DND-41 (cell line): ENCODE measurements at regions not wholly inside any gene's neighbourhood (a gene's known extent, or its start where the extent isn't known, plus 50 kb on each side); places are given as distances from the start of the nearest gene placed in this dataset.

Experiments
- ATAC-seq: fragments of 200-7000 bp; cut with Tn5 transposase; 3 replicates; pipeline ENCODE4 v1.9.1; 2021; ENCODE audit warnings: low read depth; ENCODE audit not compliant: insufficient read depth
- DNase-seq: peaks from one replicate; pipeline ENCODE4 v3.0.0-alpha.2; 2020
- H2AFZ ChIP-seq: 2 replicates; pipeline ENCODE4 v1.6.0; 2012; ENCODE audit warnings: low read depth, low read length
- H3K27ac ChIP-seq: 2 replicates; pipeline ENCODE4 v1.5.1; 2012; ENCODE audit warnings: low read length, inconsistent platforms
- H3K27me3 ChIP-seq: fragments of 200-600 bp; sonication (generic); 2 replicates; pipeline ENCODE4 v1.6.0; 2012; ENCODE audit warnings: low read length, mild to moderate bottlenecking, inconsistent platforms; ENCODE audit not compliant: insufficient read depth, poor library complexity
- H3K36me3 ChIP-seq: 2 replicates; pipeline ENCODE4 v1.5.1; 2012; ENCODE audit warnings: low read length, inconsistent platforms; ENCODE audit not compliant: insufficient read depth
- H3K4me1 ChIP-seq: 2 replicates; pipeline ENCODE4 v1.5.1; 2012; ENCODE audit warnings: mild to moderate bottlenecking, low read length; ENCODE audit not compliant: insufficient read depth
- H3K4me2 ChIP-seq: 2 replicates; pipeline ENCODE4 v1.6.0; 2012; ENCODE audit warnings: mild to moderate bottlenecking, moderate library complexity, low read length, inconsistent platforms; ENCODE audit not compliant: insufficient read depth
- H3K4me3 ChIP-seq, 2 experiments: fragments of 200-600 bp in 1 of 2; shearing (Covaris generic) in 1 of 2; 2 replicates each; pipeline ENCODE4 v1.5.1; 2012 to 2016; ENCODE audit warnings: inconsistent platforms in 2 of 2, low read length in 2 of 2, mild to moderate bottlenecking in 2 of 2, low read depth in 1 of 2, moderate library complexity in 1 of 2
- H3K79me2 ChIP-seq: 2 replicates; pipeline ENCODE4 v1.6.0; 2012; ENCODE audit warnings: low read length, inconsistent platforms; ENCODE audit not compliant: insufficient read depth
- H3K9ac ChIP-seq: 2 replicates; pipeline ENCODE4 v1.6.0; 2012; ENCODE audit warnings: low read depth, mild to moderate bottlenecking, inconsistent platforms, low read length, moderate library complexity
- H3K9me3 ChIP-seq: 2 replicates; pipeline ENCODE4 v1.5.1; 2012; ENCODE audit warnings: low read length, moderate library complexity, mild to moderate bottlenecking, inconsistent platforms; ENCODE audit not compliant: insufficient read depth, severe bottlenecking
- H4K20me1 ChIP-seq: 2 replicates; pipeline ENCODE4 v1.6.0; 2012; ENCODE audit warnings: low read length; ENCODE audit not compliant: insufficient read depth
- CTCF ChIP-seq: IDR thresholded peaks from 2 replicates; pipeline ENCODE4 v1.5.1; 2012; ENCODE audit warnings: borderline replicate concordance, low read length, moderate library complexity, mild to moderate bottlenecking; ENCODE audit not compliant: poor library complexity, severe bottlenecking; ENCODE audit errors: extremely low read depth
- EZH2 ChIP-seq: IDR thresholded peaks from 3 replicates; pipeline ENCODE4 v1.6.1; 2012; ENCODE audit warnings: borderline replicate concordance, low read depth, mild to moderate bottlenecking, moderate library complexity, low read length, inconsistent platforms; ENCODE audit not compliant: severe bottlenecking

DNA sequence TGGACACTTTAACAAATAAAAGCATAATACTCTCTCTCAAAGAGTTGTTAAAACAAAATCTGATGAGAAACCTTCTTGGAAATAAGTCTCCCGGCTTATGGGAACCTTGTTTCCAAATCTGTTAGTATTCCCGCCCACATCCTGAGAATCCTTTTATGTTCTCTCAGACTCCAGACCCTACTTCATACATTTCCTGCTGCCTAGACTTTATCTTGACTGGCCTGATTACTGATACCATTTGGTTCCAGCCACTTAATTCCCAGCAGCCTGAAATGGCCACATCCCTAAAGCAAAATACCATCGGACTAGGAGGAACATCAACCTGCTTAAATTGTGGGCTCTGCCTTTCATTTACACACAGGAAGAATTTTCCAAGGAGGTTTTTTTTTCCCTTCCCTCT is 79.1 kb upstream of the CYP1B1 start:
- no peak for TF ChIP-seq CTCF
- TF ChIP-seq EZH2, result no peak
- no peak for ATAC-seq

DNA sequence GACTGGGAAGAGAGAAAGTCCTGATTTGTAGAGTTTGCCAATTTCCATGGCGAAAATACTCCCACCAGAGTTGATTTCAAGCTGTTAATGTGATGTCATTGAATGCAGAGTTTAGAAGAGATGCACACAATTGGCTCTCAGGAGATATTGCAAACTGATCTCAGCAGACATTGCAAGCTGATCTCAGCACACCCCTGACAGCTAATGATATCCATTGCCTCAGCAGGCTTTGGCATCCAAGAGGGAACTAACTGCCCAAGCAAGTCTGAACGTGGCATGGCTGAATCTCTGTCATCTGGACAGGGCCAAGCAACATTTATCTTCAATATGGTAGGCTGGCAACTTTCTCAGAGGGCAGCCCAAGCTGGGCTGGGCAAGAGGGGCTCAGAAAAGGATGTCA is 78.4 kb upstream of the CYP1B1 start:
- Histone ChIP-seq H3K79me2 (no peaks in the 10 kb centered on the region), H3K27ac (no peak overlapping the region), H2AFZ (no peak overlapping the region), H3K4me2 (no peak overlapping the region), H3K27me3 (peaks cover 10% of the 10 kb centered on the region), H3K36me3 (no peaks in the 10 kb centered on the region), H4K20me1 (no peaks in the 10 kb centered on the region), H3K4me1 (no peaks in the 10 kb centered on the region), H3K9me3 (no peaks in the 10 kb centered on the region), H3K9ac (no peak overlapping the region), H3K4me3 (no peak overlapping the region)
- ATAC-seq, result no peak
- TF ChIP-seq EZH2 (no peak), CTCF (no peak)
- DNase-seq, result no peak

More for the DNA sequence above, 79.1 kb upstream of the CYP1B1 start:
- no peaks in the 10 kb centered on the region for H3K79me2 ChIP-seq
- no peaks in the 10 kb centered on the region for H4K20me1 ChIP-seq
- no peaks in the 10 kb centered on the region for H3K36me3 ChIP-seq
- H3K4me2 ChIP-seq, result no peak overlapping the region
- H3K4me1 ChIP-seq, result no peaks in the 10 kb centered on the region
- H3K9me3 ChIP-seq, result no peaks in the 10 kb centered on the region
- H3K27me3 ChIP-seq, result peaks cover 11% of the 10 kb centered on the region
- H3K4me3 ChIP-seq, result no peak overlapping the region
- H3K9ac ChIP-seq, result no peak overlapping the region
- no peak overlapping the region for H3K27ac ChIP-seq
- H2AFZ ChIP-seq, result no peak overlapping the region
- DNase-seq, result no peak

DNA sequence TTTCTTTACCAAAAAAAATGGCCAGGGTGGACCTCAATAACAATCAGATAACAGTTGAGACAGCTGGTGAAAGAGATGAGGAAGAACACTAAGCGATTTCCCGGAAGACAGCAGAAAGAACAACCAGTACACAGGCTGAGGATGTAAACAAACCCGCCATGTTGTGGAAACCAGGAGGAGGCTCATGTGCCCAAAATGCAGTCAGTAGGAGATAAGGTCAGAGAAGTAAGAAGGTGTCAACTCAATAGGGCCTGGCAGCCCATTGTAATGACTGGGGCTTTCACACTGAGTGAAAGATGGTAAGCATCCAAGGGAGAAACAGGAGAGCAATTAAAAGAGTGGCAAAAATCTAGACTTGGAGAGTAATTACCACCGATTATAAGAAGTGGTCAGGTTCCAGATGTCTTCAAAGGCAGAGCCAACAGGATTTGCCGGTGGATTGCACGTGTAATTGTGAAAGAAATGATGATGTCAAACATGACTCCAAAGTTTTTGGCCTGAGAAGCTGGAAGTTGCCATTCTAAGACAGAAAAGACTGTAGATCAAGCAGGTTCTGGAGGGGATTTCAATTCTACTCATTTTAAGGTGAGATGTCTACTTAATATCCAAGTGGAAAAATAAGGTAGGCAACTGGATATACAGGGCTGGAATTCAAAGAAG is 77.7 kb upstream of the CYP1B1 start:
- no peak overlapping the region for H3K9ac ChIP-seq
- DNase-seq, result no peak
- H3K36me3 ChIP-seq, result no peaks in the 10 kb centered on the region
- H3K4me2 ChIP-seq, result no peak overlapping the region
- no peaks in the 10 kb centered on the region for H3K4me1 ChIP-seq
- H3K27ac ChIP-seq, result no peak overlapping the region
- H4K20me1 ChIP-seq, result no peaks in the 10 kb centered on the region
- ATAC-seq, result no peak
- H2AFZ ChIP-seq, result no peak overlapping the region
- no peaks in the 10 kb centered on the region for H3K79me2 ChIP-seq
- H3K27me3 ChIP-seq, result peaks cover 9% of the 10 kb centered on the region
- no peaks in the 10 kb centered on the region for H3K9me3 ChIP-seq
- no peak overlapping the region for H3K4me3 ChIP-seq
- TF ChIP-seq EZH2, result no peak
- no peak for TF ChIP-seq CTCF
